Keratinocyte (primary cell): ENCODE measurements at regions not wholly inside any gene's neighbourhood (a gene's known extent, or its start where the extent isn't known, plus 50 kb on each side); places are given as distances from the start of the nearest gene placed in this dataset.

Experiments used
- EZH2 ChIP-seq: IDR thresholded peaks from one replicate; pipeline ENCODE4 v1.6.1; 2012; ENCODE audit warnings: inconsistent platforms, mild to moderate bottlenecking, low read length, moderate library complexity
- TF ChIP-seq, protein P1 (sequence below), 3 experiments: IDR thresholded peaks in 1 of 3; conservative IDR thresholded peaks in 1 of 3; optimal IDR thresholded peaks in 1 of 3; 2 replicates in 2 of 3; 3 replicates in 1 of 3; pipeline versions ENCODE3 to v1.5.1; 2011; ENCODE audit warnings: low read length in 3 of 3, mild to moderate bottlenecking in 3 of 3, moderate library complexity in 2 of 3, control low read depth in 1 of 3, inconsistent platforms in 1 of 3; ENCODE audit not compliant: insufficient read depth in 2 of 3; ENCODE audit errors: extremely low read depth in 1 of 3

DNA sequence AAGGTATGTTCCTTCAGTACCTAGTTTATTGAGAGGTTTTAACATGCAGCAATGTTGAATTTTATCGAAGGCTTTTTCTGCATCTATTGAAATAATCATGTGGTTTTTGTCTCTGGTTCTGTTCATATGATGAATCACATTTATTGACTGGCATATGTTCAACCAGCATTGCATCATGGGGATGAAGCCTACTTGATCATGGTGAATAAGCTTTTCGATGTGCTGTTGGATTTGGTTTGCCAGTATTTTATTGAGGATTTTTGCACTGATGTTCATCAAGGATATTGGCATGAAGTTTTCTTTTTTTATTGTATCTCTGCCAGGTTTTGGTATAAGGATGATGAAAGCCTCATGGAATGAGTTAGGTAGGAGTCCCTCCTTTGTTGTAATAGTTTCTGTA is 204.0 kb upstream of the GNAI1 start:
- TF ChIP-seq, protein P1, sequence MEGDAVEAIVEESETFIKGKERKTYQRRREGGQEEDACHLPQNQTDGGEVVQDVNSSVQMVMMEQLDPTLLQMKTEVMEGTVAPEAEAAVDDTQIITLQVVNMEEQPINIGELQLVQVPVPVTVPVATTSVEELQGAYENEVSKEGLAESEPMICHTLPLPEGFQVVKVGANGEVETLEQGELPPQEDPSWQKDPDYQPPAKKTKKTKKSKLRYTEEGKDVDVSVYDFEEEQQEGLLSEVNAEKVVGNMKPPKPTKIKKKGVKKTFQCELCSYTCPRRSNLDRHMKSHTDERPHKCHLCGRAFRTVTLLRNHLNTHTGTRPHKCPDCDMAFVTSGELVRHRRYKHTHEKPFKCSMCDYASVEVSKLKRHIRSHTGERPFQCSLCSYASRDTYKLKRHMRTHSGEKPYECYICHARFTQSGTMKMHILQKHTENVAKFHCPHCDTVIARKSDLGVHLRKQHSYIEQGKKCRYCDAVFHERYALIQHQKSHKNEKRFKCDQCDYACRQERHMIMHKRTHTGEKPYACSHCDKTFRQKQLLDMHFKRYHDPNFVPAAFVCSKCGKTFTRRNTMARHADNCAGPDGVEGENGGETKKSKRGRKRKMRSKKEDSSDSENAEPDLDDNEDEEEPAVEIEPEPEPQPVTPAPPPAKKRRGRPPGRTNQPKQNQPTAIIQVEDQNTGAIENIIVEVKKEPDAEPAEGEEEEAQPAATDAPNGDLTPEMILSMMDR (optimal IDR thresholded peaks at IDR 0.05 in 1 of 3, IDR thresholded peaks at IDR 0.05 in 1 of 3, conservative IDR thresholded peaks at IDR 0.05 in 1 of 3; ENCODE audit: extremely low read depth in 1 of 3, insufficient read depth in 2 of 3, low read length in 3 of 3), result no peak
- TF ChIP-seq EZH2, result no peak
